Neural progenitor cell (in vitro differentiated cells): ENCODE measurements at regions not wholly inside any gene's neighbourhood (a gene's known extent, or its start where the extent isn't known, plus 50 kb on each side); places are given as distances from the start of the nearest gene placed in this dataset.

Experiments
- CTCF ChIP-seq: fragments of 200-600 bp; sonication (generic); IDR thresholded peaks from 2 replicates; pipeline ENCODE4 v1.5.1; 2017; ENCODE audit warnings: antibody characterized with exemption, mild to moderate bottlenecking
- EZH2 ChIP-seq: fragments of 200-600 bp; sonication (generic); IDR thresholded peaks from 2 replicates; pipeline ENCODE4 v1.6.1; 2017; ENCODE audit warnings: antibody characterized with exemption, mild to moderate bottlenecking, moderate library complexity
- EZH2phosphoT487 ChIP-seq: fragments of 200-600 bp; sonication (generic); IDR thresholded peaks from 2 replicates; pipeline ENCODE4 v1.6.1; 2017; ENCODE audit warnings: antibody characterized with exemption

- TF ChIP-seq CTCF (no peak), EZH2phosphoT487 (no peak), EZH2 (no peak)
Observed at GRCh38 chr1:4464478-4464877, 189.9 kb upstream of the AJAP1 start.
